ENCODE measurements at regions not wholly inside any gene's neighbourhood (a gene's known extent, or its start where the extent isn't known, plus 50 kb on each side); places are given as distances from the start of the nearest gene placed in this dataset.

DNA sequence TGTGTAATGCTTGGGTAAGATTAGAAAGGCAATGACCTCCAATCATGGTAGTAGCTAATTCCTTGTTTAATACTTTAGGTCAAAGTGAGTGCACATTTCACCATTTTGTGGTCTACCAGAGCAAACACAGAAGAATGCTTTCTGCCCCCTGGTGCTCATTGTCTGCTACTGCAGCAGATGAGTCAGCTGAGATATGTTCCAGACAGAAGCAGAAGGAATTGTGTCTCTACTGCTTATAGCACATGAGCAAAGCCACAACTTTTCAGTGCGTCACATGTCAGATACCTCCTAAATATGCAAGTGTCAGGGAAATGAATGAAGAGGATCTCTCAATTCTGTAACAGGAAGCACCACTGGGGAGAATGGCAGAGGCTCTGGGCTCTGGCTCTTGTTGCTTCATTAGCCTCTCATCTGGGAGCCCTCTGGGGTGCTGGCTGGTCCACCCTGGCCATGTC, 308.9 kb downstream of the ALDH8A1 start:
- peak; percentile 24 to 31 (median 29) for DNase-seq (ENCODE audit: low read depth in 2 of 3, low spot score in 2 of 3)

DNA sequence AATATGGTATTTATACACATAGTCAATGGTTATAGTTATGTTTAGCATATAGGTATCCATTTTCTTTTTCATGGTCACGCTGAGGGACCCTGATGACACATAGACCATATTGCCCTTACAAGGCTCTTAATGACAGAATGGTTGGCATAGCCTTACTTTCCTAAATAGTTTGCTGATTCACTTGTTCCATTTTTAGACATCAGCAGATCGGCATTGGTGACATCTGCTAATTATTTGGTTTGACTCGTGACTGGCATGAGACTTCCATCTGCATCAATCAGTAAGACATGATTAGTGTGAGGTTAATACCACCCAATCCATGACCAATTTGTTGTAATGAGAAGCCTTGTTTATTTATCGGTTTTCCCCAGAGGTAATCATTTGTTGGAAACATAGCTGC, 309.7 kb downstream of the ALDH8A1 start:
- no peak for DNase-seq (ENCODE audit: low read depth in 2 of 3, low spot score in 2 of 3)

DNA sequence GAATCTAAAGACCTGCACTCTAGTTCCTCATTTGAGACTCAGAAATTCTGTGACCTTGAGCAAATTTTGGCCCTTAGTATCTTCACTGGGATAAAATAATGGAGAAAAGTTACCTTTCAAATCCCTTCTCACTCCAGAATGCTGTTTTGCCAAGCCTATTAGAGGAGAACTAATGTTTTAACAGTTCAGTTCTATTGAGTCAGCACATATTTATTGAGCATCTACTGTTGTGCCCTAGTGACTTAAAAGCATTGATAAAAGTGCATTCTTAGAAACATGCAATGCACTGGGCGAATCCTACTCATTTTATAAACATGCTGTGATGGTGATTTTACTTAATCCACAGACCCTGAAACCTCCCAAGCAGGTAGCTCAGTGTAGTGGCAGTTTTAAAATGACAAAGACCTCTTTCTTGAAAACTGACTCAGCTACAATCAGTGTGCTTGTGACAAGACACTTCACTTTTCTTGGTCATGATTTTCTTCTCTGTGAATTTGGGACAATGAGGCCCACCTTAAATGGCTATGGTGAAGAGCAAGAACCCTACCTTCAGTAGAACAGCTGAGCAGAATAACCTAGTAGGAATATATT, 312.0 kb downstream of the ALDH8A1 start:
- DNase-seq (ENCODE audit: low read depth in 2 of 3, low spot score in 2 of 3) = no peak

DNA sequence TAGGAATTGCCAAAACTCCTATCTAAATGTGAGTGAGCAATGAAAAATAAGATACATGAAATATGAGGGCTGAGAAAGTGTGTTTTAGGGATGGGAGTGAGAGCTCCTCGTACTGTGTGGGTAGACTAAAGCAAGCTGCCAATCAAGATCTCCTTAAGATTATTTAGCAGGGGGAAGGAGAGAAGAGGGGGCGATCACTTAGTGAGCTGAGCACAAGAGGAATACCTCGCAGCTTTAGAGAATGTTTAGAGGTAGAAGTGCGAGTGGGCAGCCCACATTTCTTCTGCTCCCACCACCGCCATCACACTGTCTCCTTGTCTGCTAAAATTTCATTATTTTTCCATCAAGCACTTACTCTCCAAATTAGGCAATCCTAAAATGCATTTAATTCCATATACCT, 312.6 kb downstream of the ALDH8A1 start:
- DNase-seq (ENCODE audit: low read depth in 2 of 3, low spot score in 2 of 3) = no peak

DNA sequence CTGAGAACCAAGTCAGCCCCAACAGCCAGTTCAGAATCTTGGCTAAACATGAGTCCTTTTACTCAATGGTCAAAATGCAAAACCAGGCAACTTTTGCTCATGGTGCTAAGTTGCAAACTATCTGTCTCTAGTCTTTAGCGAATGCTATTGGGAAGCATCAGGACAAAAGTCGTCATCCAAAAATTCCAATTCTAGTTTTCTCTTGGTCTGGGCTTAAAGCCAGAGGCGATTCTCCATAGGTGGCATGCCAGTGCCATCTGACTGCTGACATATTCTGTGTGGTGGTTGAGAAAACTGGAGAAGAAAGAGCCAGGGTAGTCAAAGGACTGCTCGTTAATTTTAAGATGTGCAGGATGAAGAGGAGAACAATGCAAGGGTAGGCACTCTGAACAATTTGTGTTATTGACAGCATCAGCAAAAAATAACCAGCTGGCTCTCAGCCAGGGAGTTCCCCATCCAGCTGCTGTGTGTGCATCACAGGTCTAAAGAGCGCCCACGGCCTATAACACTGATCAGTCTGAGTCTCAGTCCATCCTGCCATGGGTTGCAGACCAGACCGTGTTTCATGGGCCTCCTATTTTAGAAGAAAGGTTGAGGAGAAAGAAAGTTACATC, 313.6 kb downstream of the ALDH8A1 start:
- no peak for DNase-seq (ENCODE audit: low read depth in 2 of 3, low spot score in 2 of 3)

DNA sequence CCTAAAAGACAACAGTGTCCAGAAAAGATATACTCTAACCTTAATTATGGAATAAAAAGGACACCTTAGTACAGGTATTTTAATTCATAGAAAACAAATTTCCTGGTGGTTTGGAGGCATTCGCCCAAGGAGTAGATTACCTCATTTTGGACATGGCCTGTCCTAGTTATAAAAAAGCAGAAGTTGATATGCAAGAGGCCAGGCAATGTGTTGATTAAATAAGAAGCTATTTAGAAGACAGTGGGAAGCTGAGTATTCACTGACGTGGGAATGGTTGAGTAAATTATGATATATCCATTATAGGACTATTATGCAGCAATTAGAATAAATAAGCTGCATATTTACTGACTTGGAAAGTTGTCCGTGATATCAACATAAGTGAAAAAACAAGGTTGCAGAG, 314.9 kb downstream of the ALDH8A1 start:
- DNase-seq (ENCODE audit: low read depth in 2 of 3, low spot score in 2 of 3) = no peak

DNA sequence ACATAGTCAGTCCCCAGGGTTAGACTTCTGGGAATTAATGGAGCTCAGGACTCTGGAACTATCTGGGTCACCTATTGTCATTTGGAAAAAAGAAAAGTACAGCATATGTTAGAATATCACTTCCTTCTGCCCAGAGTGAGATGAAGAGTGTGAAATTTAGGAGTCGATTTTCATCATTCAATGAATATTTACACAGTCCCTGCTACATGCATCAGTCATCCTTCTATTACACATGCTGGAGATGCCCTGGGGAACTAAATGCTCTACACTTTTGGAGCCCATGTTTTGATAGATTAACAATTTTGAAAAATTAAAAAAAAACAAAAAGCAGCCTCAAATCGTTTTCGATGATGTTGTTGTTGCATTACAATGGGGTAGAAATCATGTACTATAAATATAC, 315.4 kb downstream of the ALDH8A1 start:
- DNase-seq (ENCODE audit: low read depth in 2 of 3, low spot score in 2 of 3) = no peak

DNA sequence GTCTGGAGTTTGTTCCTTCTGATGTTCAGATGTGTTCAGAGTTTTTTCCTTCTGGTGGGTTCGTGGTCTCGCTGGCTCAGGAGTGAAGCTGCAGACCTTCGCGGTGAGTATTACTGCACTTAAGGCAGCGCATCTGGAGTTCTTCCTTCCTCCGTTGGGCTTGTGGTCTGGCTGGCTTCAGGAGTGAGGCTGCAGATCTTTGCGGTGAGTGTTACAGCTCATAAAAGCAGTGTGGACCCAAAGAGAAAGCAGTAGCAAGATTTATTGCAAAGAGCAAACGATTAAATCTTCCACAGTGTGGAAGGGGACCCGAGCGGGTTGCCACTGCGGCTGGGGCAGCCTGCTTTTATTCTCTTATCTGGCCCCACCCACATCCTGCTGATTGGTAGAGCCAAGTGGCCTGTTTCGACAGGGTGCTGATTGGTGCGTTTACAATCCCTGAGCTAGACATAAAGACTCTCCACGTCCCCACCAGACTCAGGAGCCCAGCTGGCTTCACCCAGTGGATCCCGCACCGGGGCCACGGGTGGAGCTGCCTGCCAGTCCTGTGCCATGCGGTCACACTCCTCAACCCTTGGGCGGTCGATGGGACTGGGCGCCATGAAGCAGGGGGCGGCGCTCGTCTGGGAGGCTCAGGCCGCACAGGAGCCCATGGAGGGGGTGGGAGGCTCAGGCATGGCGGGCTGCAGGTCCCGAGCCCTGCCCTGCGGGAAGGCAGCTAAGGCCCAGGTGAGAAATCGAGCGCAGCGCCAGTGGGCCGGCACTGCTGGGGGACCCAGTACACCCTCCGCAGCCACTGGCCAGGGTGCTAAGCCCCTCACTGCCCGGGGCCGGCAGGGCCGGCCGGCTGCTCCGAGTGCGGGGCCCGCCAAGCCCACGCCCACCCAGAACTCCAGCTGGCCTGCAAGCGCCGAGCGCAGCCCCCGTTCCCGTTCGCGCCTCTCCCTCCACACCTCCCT, 315.3 kb upstream of the SGK1 start:
- DNase-seq (ENCODE audit: low read depth in 2 of 3, low spot score in 2 of 3) = peak in 1 of 3 experiments; percentile 20

DNA sequence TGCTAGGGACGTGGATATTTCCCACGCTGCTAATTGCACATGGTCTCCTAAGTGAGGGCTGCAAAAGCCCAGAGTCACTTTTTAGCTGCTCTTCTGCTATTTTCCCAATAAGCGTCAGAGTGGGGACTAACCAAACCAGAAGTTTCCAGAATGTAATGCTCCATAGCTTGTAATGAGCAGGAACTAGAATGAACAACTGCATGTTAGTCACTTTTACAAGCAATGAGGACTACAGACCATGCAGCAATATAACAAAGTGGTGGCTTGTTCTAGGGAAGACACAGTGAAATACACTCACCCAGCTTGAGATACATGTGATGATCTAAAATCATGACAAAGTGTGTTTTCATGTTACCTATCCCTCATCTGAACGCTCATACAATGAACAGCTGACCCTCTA, 314.1 kb upstream of the SGK1 start:
- no peak for DNase-seq (ENCODE audit: low read depth in 2 of 3, low spot score in 2 of 3)

DNA sequence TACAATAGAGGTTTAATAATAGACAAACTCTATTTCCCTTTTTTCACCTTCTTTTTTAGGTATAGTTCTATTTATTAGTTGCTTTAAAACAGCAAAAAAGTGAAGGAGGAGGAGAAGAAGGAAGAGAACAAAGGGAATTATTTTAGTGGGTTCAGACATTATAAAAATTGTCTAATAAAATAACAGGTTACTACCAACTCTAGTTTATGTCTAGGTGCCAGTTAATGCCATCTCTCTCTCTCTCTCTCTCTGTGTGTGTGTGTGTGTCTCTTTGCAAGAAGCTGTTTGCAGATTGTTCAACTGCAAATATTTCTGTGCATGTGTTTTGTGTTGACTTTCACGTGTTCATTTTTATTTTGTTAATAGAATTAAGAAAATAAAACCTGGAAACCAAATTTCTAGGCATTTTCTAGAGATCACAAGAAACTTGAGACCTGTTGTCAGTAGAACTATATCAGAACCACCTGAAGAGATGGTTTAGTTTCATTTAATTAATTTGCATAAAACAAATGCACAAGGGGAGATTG, 313.5 kb upstream of the SGK1 start:
- no peak for DNase-seq (ENCODE audit: low read depth in 2 of 3, low spot score in 2 of 3)

DNA sequence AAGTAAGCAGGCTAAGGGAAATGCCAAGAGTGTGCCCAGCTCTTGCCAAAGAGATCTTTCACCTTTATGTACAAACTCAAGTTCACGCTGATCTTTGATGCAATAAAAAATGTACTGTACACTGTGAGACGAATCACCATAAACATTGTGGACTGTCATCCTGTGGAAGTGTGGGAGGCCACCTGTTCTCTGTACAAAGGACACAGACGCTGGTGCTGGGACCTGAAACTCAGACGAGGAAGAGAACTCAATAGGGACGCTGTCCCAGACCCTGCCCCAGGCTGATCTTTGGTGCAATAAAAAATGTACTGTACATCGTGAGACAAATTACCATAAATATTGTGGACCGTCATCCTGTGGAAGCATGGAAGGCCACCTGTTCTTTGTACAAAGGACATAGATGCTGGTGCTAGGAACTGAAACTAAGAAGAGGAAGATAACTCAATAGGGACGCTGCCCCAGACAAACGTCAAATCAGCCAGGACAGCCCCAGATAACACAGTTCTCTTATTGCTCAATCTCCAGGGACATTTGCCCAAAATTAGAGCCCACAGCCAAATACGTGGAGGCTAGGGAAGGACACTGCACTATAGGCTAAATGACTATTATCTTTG, 312.7 kb upstream of the SGK1 start:
- DNase-seq (ENCODE audit: low read depth in 2 of 3, low spot score in 2 of 3) = no peak

DNA sequence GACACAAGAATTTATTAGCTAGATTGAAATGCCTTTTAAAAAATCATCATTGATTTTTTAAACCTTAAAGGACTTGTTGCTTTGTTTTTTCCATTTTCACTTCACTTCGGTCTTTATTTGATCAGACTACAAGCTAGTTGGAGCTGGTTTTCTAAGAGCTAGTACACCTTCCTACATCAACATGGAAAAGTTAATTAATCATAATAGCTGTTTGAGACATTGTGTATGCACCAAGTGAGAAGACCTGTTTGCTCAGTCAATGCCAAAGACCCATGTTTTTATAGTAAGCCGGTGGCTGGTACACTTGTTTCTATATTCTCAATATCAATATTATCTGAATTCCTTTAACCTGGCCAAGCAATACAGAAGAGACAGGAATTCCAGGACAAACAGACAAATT, 310.2 kb upstream of the SGK1 start:
- DNase-seq (ENCODE audit: low read depth in 2 of 3, low spot score in 2 of 3) = no peak

DNA sequence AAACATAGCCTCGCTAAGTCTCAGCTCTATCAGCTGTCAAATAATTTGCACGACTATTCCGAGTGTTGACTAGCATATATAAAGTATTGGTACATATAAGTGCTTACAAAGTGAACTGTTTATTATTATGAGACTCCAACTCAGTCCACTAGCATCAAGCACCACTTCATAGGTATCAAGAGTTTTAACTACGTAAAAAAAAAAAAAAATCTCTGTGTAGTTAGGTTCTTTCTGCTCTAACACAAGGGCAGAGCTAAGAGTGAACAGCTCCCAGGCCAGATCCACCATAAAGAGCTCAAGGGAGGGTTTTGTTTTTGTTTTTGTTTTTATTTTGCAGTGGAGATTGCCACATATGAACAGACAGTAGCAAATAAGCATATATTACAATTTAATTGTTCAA, 309.8 kb upstream of the SGK1 start:
- no peak for DNase-seq (ENCODE audit: low read depth in 2 of 3, low spot score in 2 of 3)

DNA sequence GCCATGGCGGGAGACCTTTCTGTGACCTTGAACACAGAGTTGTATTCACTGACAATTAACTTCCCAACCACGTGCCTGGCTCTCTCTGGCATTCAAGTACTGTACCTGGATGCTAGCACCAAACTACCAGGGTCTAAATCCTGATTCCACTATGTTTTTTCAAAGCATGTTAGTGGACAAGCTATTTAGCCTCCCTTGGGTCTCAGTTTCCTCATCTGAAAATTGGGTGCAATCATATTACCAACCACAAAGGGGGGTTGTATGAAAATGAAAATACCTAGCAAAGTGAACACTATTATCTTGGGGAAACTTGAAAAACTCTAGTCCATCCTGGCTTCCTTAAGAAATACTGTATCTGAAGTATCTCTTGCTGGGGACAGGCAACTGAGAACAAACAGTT, 308.7 kb upstream of the SGK1 start:
- DNase-seq (ENCODE audit: low read depth in 2 of 3, low spot score in 2 of 3) = no peak

DNA sequence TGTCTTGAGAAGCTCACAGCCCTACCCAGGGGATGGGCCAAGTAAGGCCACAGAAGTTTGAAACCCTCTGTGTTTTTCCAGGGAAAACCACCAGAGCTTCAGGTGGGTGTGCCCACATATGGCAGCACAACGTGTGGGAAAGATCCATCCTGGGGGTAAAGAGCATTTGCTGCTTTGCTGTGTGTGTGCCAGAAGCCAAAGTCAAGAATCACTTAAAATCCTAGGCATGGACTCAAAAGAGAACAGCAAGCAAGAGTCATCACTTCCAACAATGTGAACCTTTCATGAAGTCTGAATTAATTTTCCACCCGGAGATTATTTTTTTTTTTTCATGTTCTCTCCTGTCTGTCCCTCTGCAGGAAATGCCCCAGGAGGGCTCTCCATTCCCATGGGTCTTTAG, 308.2 kb upstream of the SGK1 start:
- no peak for DNase-seq (ENCODE audit: low read depth in 2 of 3, low spot score in 2 of 3)

DNA sequence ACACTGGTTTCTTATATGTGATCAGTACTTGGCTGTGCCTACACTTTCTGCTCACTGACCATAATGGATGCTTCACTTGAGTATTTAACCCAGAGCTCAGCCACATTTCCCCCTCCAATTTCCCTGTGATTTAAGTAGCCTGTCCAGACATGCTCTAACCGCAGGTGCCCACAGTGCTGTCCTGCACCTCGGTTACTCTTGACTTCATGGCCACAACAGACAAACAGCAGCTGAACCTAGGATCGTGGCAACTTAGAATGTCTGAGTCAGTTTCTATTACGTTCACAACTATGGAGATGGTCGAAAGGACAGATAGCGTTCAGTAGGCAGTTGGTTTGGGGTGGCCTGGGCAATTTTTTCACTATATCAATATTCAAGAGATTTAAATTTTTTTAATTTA, 306.9 kb upstream of the SGK1 start:
- no peak for DNase-seq (ENCODE audit: low read depth in 2 of 3, low spot score in 2 of 3)

DNA sequence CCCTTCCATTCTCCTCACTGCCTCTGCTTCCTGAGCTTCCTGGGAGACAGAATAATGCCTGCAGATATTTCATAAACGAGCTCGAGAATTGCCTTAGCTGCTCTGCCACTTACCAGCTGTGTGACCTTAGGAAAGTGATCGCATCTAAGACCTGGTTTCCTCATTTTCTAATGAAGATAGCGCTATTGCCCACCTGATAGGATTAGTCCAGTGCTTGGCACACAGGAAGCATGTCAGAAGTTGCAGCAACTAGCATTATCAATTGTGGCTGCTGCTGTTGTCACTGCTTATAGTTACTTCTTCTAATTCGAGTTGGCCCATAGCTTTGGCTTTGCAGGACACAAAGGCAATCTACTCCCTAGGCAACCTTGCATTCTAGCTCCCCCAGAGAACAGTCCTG, 305.5 kb upstream of the SGK1 start:
- DNase-seq (ENCODE audit: low read depth in 2 of 3, low spot score in 2 of 3) = no peak

DNA sequence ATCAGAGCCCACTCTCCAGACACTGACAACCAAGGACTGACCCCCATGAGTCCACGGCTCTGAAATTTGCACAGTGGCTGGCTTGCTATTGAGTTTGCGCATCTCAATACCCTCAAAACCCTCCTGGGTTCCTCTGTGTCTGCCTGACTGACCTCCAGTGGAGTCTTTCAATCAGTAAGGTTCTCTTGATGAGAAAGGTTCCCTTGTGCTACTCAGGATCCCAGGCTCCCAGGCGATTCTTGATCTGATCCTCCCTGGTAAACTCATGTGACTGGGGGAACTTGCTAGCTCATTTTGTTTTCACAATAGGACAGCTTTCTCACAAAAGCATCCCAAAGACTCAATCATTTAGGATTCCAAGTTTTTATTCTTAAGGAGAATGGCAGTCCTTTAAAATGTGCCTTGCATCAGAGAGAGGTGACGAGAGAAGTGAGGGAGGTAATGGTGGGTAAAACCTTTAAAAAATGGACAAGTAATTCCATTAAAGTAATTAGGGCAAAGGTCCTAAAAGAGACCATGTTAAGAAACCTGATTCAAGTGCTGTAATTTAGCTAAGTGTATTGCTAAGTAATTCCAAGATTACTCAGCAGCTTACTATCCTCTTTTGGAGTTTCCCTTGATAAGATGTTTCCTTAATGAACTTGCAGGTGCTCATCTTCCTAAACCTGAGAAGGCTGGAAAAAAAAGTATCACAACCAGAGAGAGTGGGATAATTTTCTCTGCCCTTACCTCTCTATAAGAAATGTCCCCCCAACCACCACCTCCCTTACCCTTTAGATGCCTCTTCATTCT, 304.7 kb upstream of the SGK1 start:
- DNase-seq (ENCODE audit: low read depth in 2 of 3, low spot score in 2 of 3) = no peak

DNA sequence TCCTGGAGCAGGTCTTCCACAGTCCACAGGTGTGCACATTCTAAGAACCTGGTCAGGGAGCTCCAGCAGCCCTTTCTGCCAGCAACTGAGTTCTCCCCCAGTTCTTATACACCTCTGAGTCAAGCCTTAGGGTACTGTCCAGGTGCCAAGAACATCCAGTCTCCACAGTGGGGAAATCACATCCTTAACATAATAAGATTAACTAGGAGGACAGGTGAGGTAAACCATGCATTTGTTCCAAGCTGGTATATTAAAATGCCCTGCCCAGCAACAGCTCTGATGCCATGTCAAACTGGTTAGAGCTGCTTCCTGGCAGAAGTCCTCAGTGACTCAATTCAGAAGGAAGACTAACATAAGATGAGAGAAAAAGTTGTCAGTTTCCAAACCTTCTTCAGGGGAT, 303.9 kb upstream of the SGK1 start:
- no peak for DNase-seq (ENCODE audit: low read depth in 2 of 3, low spot score in 2 of 3)

DNA sequence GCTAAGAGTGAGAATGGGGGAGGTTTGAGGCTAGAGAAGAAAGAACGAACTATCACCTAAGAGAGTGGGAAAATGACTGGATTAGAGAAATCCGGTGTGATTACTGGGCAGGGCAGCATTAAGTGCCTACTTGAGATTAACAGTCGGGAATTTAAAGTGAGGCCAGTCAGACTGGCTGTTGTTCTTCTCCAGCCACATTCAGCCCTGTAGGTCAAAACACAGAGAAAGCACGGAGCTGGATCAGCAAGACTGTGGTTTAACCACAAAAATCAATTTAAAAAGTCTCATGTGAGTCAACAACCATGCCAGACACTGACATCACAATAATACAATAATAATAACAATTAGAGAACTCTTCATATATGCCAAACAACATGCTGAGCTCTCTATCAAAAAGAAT, 301.9 kb upstream of the SGK1 start:
- no peak for DNase-seq (ENCODE audit: low read depth in 2 of 3, low spot score in 2 of 3)

DNA sequence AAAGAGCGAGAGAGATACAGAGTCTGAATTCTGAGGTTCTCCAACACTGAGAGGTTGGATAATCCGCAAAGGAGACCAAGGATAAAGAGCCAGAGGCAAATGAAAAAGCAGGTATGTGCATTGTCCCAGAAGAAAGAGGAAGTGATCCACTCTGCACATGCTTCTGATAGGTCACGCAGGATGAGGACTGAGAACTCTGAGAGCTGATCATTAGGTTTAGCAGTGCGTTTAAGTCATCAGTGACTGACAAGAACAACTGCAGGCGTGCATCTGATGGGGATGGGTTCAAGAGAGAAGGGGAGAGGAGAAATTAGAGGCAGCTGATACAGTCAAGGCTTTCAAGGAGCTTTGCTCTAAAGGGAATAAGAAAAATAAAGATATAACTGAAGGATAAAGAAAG, 301.2 kb upstream of the SGK1 start:
- no peak for DNase-seq (ENCODE audit: low read depth in 2 of 3, low spot score in 2 of 3)

All from activated CD8-positive, alpha-beta memory T cell treated with anti-CD3 and anti-CD28 coated beads for 48 hours (primary cell).